NCI-H2107 treated with DMSO at 0.1 percent for 48 hours (cell line): ENCODE measurements at regions not wholly inside any gene's neighbourhood (a gene's known extent, or its start where the extent isn't known, plus 50 kb on each side); places are given as distances from the start of the nearest gene placed in this dataset.

Experiments
- DNase-seq: peaks from one replicate; lab custom pipeline; 2025; ENCODE audit not compliant: unreplicated experiment; lab: John Stamatoyannopoulos, UW

GRCh38 chr12:115598871-115599811 lies 678.4 kb downstream of the MED13L start:
- no peak for DNase-seq

GRCh38 chr12:115597157-115597712 lies 680.3 kb downstream of the MED13L start:
- no peak for DNase-seq

DNA sequence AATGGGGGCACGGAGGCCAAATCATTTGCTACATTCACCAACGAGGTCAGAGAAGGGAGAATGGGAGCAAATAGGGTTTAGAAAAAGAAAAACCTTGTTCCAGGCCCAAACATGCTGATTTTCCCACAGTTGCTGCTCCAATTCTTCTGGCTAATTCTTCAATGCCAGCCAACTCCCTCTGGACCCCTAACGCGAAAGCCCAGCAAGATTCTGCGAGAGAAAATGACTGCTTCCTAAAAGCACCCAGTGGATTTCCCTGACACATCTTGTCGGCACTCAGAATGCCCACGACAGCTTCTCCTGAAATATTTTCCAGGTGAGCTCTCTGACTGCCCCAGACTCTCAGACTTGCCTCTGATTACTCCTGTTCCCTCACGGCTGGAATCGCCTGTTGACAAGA lies 689.4 kb downstream of the MED13L start:
- no peak for DNase-seq

DNA sequence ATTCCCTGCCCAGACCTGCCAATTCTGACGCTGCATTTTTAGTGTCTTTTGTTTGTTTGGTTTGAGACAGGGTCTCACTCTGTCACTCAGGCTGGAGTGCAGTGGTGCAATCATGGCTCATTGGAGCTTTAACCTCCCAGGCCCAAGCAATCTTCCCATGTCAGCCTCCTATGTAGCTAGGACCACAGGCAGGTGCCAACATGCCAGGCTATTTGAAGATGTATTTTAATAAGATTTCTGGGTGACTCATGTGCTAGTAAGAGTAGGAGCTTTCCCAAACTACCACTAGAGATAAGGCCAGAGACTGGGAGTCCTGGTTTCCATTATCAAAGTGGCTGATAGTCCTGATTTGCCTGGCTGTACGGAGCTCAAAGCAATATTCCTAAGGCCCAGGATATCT lies 693.3 kb downstream of the MED13L start:
- DNase-seq, result no peak

GRCh38 chr12:115583591-115583990 lies 693.9 kb downstream of the MED13L start:
- no peak for DNase-seq

DNA sequence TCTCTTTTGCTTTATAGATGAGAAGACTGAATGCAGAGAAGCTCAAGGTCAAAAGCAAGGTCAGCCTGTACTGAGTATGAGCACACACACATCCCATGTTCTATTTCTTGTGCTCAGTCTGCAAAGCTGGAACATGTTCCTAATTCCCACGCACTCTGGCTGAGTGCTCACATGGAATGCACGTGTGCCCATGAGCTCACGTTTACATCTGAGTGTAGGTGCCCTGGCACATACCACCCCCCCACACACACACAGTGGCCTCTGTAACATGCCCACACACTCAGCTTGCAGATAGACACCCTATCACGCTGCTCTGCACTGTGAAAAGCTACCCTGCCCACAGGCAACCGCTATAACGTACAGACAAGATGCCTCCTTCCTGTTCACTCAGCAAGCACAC lies 700.1 kb downstream of the MED13L start:
- DNase-seq, result no peak

DNA sequence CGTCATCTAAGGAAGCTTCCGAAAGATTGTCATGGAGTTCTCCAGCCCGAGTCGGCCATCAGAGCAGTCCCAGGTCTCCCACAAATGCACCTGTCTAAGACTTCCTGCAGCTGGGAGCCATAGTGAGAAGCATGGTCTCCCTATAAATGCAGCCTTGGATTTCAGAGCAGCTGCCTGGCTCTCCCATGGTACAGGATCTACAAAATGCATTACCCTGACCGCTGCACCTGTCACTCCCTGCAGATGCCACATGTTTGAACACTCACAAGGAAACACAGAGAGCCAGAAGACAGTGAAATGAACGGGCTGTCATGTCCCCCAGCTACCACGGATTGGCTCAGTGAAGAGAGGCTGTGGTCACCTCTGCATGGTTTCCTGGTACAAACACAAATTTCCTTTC lies 702.7 kb downstream of the MED13L start:
- no peak for DNase-seq

- DNase-seq, result no peak
These were observed 705.1 kb downstream of the MED13L start for GRCh38 chr12:115572440-115572839.

DNA sequence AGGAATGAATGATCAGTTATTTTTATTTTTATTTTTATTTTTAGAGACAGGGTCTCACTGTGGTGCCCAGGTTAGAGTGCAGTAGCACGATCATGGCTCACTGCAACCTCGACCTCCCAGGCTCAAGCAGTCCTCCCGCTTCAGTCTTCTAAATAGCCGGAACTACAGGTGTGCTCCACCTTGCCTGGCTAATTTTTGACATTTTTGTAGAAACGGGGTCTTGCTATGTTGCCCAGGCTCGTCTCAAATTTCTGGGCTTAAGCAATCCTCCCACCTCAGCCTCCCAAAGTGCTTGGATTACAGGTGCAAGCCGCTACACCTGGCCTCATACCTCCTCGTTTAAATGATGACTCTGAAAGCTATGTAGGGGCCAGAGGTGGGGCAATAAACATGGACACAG lies 706.0 kb downstream of the MED13L start:
- no peak for DNase-seq

- DNase-seq, result no peak
These were observed 706.5 kb downstream of the MED13L start for GRCh38 chr12:115571027-115571426.

DNA sequence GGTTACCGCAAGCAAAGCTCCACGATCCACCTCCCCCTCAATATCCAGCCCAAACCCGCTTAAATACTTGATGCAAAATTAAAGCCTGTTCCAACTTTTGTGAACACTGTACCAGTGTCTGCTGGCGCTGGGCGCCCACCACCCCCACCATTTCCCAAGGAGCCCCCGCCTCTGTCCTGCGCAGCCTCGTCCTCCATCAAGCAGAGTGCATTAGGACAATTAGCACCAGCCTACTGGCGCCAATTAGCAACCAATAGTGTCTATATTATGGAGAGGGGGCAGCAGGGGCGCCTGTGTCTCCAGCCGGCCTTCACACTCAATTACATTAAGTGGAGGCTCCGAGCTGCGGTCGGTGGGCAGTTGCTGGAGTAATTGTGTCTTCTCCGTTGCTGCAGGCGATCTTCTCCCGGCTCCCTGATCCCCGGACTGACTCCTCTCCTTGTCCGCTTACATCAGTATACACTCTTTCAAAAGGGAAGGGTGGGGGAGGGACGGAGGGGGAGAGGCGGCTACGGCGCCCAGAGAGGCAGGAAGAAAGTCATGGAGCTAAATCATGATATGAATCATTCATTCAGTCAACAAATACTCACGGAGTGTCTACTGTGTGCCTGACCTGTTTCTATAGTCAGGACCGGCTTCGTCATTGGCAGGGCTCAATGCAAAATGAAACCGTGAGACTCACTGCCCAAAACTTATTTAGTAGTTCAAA lies 707.3 kb downstream of the MED13L start:
- DNase-seq, result no peak

GRCh38 chr12:115569345-115570068 lies 708.0 kb downstream of the MED13L start:
- no peak for DNase-seq

- DNase-seq, result no peak
These were observed 719.2 kb downstream of the MED13L start for GRCh38 chr12:115558281-115558680.

- DNase-seq, result no peak
These were observed 723.9 kb downstream of the MED13L start for GRCh38 chr12:115553622-115554021.

GRCh38 chr12:115543269-115543668 lies 734.2 kb downstream of the MED13L start:
- no peak for DNase-seq

- DNase-seq, result no peak
These were observed 734.8 kb downstream of the MED13L start for GRCh38 chr12:115542656-115543055.

DNA sequence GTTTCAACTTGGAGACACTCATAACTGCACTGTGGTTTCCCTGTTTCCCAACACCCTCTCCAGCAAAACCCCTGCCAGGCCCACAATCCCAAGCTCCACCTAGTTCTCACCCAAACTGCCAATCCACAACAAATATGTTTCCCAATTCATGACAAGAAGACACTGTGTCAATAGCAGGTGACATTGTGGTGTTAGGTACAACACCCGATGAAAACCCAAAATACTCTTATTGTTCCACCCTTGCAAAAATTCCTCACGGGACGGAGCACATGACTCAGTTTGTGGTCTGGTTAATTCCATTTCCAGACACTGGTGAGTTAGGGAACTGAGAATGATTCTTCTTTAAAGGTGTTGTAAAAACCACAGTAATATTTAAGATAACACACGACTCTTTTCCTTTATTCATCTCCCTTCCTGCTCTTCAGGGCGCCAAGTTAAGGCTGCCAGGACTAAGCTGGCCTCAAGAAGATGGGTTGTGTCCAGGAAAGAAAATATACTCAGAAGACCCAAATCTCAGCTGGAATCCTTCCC lies 735.5 kb downstream of the MED13L start:
- no peak for DNase-seq

DNA sequence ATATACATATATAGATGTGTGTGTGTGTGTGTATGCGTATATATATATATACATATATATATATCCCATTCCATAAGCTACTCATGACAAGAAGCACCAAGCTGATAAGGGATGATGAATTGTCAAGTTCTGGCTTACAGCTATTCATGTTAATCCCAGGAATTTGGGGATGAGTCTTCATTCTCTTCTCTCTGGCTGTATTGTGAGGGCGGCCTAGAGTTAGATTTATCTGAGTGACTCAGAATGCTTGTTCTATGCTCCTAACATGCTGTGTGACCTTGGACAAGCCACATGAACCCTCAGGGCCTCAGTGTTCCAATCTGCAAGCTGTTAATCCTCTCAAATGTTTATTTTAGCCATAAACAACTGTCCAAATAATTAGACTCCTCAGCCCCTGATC lies 749.0 kb downstream of the MED13L start:
- no peak for DNase-seq

DNA sequence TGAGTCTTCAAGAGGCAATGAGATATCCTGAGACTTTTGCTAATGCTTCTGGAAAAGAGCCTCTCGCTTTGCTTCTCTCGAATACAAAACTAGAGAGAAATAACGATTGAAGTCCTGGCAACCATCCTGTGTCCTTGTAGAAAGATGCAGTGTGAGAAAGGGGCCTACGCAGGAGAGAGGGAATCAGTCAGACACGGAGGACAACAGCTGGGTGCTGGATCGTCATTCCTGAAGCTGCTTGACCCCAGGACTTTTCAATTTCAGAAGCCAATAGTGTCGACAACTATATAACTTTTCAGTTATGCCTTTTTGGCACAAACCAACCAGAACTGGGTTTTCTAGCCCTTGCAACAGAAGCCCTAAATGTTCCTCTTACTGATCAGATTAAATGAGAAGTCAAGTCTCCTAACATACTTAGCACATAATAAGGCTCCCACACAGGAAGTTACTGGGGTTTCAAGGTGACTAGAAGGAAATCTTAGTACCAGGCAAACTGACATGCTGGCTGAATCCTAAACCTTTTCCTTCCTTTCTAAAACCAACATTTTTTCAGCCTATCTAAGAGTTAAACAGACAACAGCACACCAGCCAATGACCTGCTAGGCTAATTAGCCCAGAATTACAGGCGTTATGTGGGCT lies 755.6 kb downstream of the MED13L start:
- no peak for DNase-seq

- DNase-seq, result no peak
These were observed 757.6 kb downstream of the MED13L start for GRCh38 chr12:115519887-115520286.

- DNase-seq, result no peak
These were observed 758.1 kb downstream of the MED13L start for GRCh38 chr12:115519359-115519758.
